Cardiac septum (tissue), 1 donor: ENCODE measurements at regions not wholly inside any gene's neighbourhood (a gene's known extent, or its start where the extent isn't known, plus 50 kb on each side); places are given as distances from the start of the nearest gene placed in this dataset.

Experiments used
- DNase-seq: peaks from one replicate; pipeline ENCODE4 v3.0.0-alpha.2; 2020; ENCODE audit warnings: low spot score
- intact Hi-C: fragments of 100-400 bp; cut with DNase I; formaldehyde crosslinking; loops from one replicate; pipeline ENCODE4 v1.14.0; 2022
- donor health status: DM: no; HTN: no; CAD: no.

- intact Hi-C loops, result no loop called here
These were observed 52.8 kb upstream of the TMPRSS2 start for GRCh38 chr21:41560661-41561158.

GRCh38 chr21:41559658-41560631 is 52.0 kb upstream of the TMPRSS2 start:
- intact Hi-C loops, result no loop called here
- no peak for DNase-seq

More at GRCh38 chr21:41560661-41561158, 52.8 kb upstream of the TMPRSS2 start:
- no peak for DNase-seq

- intact Hi-C loops, result no loop called here
These were observed 50.9 kb upstream of the TMPRSS2 start for GRCh38 chr21:41558842-41559241.

GRCh38 chr21:41557884-41558283 is 49.9 kb upstream of the TMPRSS2 start:
- no peak for DNase-seq

More at GRCh38 chr21:41558842-41559241, 50.9 kb upstream of the TMPRSS2 start:
- no peak for DNase-seq

More at GRCh38 chr21:41557884-41558283, 49.9 kb upstream of the TMPRSS2 start:
- intact Hi-C loops, result no loop called here
